ENCODE measurements at regions not wholly inside any gene's neighbourhood (a gene's known extent, or its start where the extent isn't known, plus 50 kb on each side); places are given as distances from the start of the nearest gene placed in this dataset.
A peak's percentile ranks its signal among the peaks of the same experiment; 100 is the strongest.

GRCh38 chr11:80846979-80847378 lies 1406.1 kb upstream of the TENM4 start:
- Histone ChIP-seq H3K36me3 (ENCODE audit: control insufficient read depth in 2 of 2, extremely low read depth in 1 of 2, insufficient read depth in 2 of 2, low read length in 2 of 2) (no peaks in the 10 kb centered on the region), H3K9ac (replicated peaks; ENCODE audit: extremely low read depth, insufficient read depth, low read length) (no peak overlapping the region), H3K4me1 (ENCODE audit: control insufficient read depth, extremely low read depth, insufficient read depth, low read length) (peaks cover 14% of the 10 kb centered on the region), H3K27me3 (ENCODE audit: control insufficient read depth in 2 of 2, insufficient read depth in 2 of 2, low read length in 2 of 2) (no peaks in the 10 kb centered on the region), H3K27ac (ENCODE audit: insufficient read depth, low read depth, low read length) (no peak overlapping the region), H4K20me1 (replicated peaks; ENCODE audit: control insufficient read depth, extremely low read depth, insufficient read depth, low read length) (no peaks in the 10 kb centered on the region), H3K9me3 (replicated peaks; ENCODE audit: control insufficient read depth, insufficient read depth, low read length) (no peaks in the 10 kb centered on the region), H3K4me3 (replicated peaks in 1 of 3; ENCODE audit: insufficient read depth in 1 of 3, low read depth in 1 of 3, low read length in 3 of 3) (no peak overlapping the region), H3K79me2 (ENCODE audit: control insufficient read depth, insufficient read depth, low read length) (no peaks in the 10 kb centered on the region), H2AFZ (ENCODE audit: low read depth, low read length) (no peak overlapping the region), H3K4me2 (ENCODE audit: insufficient read depth, low read length) (peak overlapping the region; percentile 35), H3K9me1 (replicated peaks; ENCODE audit: control insufficient read depth, extremely low read depth, insufficient read depth, low read length) (no peaks in the 10 kb centered on the region)
- intact Hi-C loops (cut with micrococcal nuclease) (no loop called here), dilution Hi-C loops (cut with MboI; ENCODE audit: extremely low pct_ligation_motif_present, low sequenced_read_pairs) (no loop called here)
- TF ChIP-seq MYC (IDR thresholded peaks at IDR 0.05; ENCODE audit: low read depth, low read length) = no peak
- TF ChIP-seq POLR2A (IDR thresholded peaks at IDR 0.05; ENCODE audit: low read depth, low read length) = no peak
- TF ChIP-seq, protein P1, sequence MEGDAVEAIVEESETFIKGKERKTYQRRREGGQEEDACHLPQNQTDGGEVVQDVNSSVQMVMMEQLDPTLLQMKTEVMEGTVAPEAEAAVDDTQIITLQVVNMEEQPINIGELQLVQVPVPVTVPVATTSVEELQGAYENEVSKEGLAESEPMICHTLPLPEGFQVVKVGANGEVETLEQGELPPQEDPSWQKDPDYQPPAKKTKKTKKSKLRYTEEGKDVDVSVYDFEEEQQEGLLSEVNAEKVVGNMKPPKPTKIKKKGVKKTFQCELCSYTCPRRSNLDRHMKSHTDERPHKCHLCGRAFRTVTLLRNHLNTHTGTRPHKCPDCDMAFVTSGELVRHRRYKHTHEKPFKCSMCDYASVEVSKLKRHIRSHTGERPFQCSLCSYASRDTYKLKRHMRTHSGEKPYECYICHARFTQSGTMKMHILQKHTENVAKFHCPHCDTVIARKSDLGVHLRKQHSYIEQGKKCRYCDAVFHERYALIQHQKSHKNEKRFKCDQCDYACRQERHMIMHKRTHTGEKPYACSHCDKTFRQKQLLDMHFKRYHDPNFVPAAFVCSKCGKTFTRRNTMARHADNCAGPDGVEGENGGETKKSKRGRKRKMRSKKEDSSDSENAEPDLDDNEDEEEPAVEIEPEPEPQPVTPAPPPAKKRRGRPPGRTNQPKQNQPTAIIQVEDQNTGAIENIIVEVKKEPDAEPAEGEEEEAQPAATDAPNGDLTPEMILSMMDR (IDR thresholded peaks at IDR 0.05; ENCODE audit: extremely low read depth in 1 of 2, insufficient read depth in 1 of 2, low read depth in 1 of 2, low read length in 2 of 2) = no peak
- TF ChIP-seq GATA2 (IDR thresholded peaks at IDR 0.05; ENCODE audit: insufficient read depth, insufficient read length, low read depth, low read length) = peak; percentile 43
- TF ChIP-seq, protein P2, sequence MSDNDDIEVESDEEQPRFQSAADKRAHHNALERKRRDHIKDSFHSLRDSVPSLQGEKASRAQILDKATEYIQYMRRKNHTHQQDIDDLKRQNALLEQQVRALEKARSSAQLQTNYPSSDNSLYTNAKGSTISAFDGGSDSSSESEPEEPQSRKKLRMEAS (IDR thresholded peaks at IDR 0.05; ENCODE audit: insufficient read depth, insufficient read length) = no peak
- TF ChIP-seq JUN (IDR thresholded peaks at IDR 0.05; ENCODE audit: borderline replicate concordance, insufficient read depth, insufficient read length, low read depth) = peak; percentile 79
- ChIA-PET CTCF (interaction anchor here (0.8 to 1.5 kb wide), 2 partner anchors 8 to 28 kb away, joined by 3 to 5 read pairs; no protein-coding TSS in a partner anchor), POLR2A (no interaction called here)
- peak; percentile 73 for DNase-seq (ENCODE audit: low read depth, low spot score)
- BruUV-seq (replicated peaks) = no TSS peak
- peak; percentile 63 for FAIRE-seq

DNA sequence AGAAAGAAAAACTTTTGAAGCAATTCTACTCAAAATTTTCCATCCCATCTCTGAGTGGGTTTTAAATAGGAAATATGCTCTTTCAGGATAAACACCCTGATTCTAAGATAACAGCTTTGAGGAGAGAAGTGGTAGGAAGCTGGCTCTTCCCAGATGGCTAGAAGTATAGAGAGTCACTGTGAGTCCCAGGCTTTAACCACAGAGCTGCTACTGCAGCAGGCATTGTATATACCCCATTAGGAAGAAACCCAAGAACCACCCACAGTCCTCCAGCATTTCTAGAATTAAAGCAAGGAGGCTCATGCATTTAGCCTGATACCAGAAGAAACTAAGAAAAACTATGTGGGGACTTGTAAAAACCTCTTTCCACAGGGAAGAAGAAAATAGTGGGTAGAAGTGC lies 1405.6 kb upstream of the TENM4 start:
- BruUV-seq (replicated peaks) = no TSS peak
- no peaks in the 10 kb centered on the region for H3K9me1 ChIP-seq (replicated peaks; ENCODE audit: control insufficient read depth, extremely low read depth, insufficient read depth, low read length)
- no peaks in the 10 kb centered on the region for H4K20me1 ChIP-seq (replicated peaks; ENCODE audit: control insufficient read depth, extremely low read depth, insufficient read depth, low read length)
- H3K36me3 ChIP-seq (ENCODE audit: control insufficient read depth in 2 of 2, extremely low read depth in 1 of 2, insufficient read depth in 2 of 2, low read length in 2 of 2) = no peaks in the 10 kb centered on the region
- ChIA-PET CTCF (interaction anchor here (0.8 kb wide), 1 partner anchor 29 kb away, joined by 3 read pairs; no protein-coding TSS in a partner anchor), POLR2A (no interaction called here)
- intact Hi-C loops (cut with micrococcal nuclease) = no loop called here
- no peak for FAIRE-seq
- TF ChIP-seq FOS (IDR thresholded peaks at IDR 0.05; ENCODE audit: borderline replicate concordance, insufficient read depth, low read length) (no peak), JUN (IDR thresholded peaks at IDR 0.05; ENCODE audit: borderline replicate concordance, insufficient read depth, insufficient read length, low read depth) (no peak), EZH2 (IDR thresholded peaks at IDR 0.05; ENCODE audit: borderline replicate concordance, low read depth, low read length, severe bottlenecking) (no peak), POLR2A (IDR thresholded peaks at IDR 0.05; ENCODE audit: low read depth, low read length) (no peak), POLR2AphosphoS5 (IDR thresholded peaks at IDR 0.05; ENCODE audit: insufficient read depth, low read depth, low read length) (no peak), GATA2 (IDR thresholded peaks at IDR 0.05; ENCODE audit: insufficient read depth, insufficient read length, low read depth, low read length) (peak; percentile 16)
- TF ChIP-seq, protein P1 (IDR thresholded peaks at IDR 0.05; ENCODE audit: extremely low read depth in 1 of 2, insufficient read depth in 1 of 2, low read depth in 1 of 2, low read length in 2 of 2) = no peak
- dilution Hi-C loops (cut with MboI; ENCODE audit: extremely low pct_ligation_motif_present, low sequenced_read_pairs) = no loop called here
- H3K4me2 ChIP-seq (ENCODE audit: insufficient read depth, low read length) = peak overlapping the region; percentile 35
- no peak overlapping the region for H3K9ac ChIP-seq (replicated peaks; ENCODE audit: extremely low read depth, insufficient read depth, low read length)
- no peak overlapping the region for H3K4me3 ChIP-seq (replicated peaks in 1 of 3; ENCODE audit: insufficient read depth in 1 of 3, low read depth in 1 of 3, low read length in 3 of 3)
- H3K9me3 ChIP-seq (replicated peaks; ENCODE audit: control insufficient read depth, insufficient read depth, low read length) = no peaks in the 10 kb centered on the region
- H2AFZ ChIP-seq (ENCODE audit: low read depth, low read length) = no peak overlapping the region
- no peaks in the 10 kb centered on the region for H3K27me3 ChIP-seq (ENCODE audit: control insufficient read depth in 2 of 2, insufficient read depth in 2 of 2, low read length in 2 of 2)
- peak; percentile 9 for DNase-seq (ENCODE audit: low read depth, low spot score)
- H3K79me2 ChIP-seq (ENCODE audit: control insufficient read depth, insufficient read depth, low read length) = no peaks in the 10 kb centered on the region
- peaks cover 16% of the 10 kb centered on the region for H3K4me1 ChIP-seq (ENCODE audit: control insufficient read depth, extremely low read depth, insufficient read depth, low read length)
- no peak overlapping the region for H3K27ac ChIP-seq (ENCODE audit: insufficient read depth, low read depth, low read length)
